ENCODE measurements at regions not wholly inside any gene's neighbourhood (a gene's known extent, or its start where the extent isn't known, plus 50 kb on each side); places are given as distances from the start of the nearest gene placed in this dataset.

DNA sequence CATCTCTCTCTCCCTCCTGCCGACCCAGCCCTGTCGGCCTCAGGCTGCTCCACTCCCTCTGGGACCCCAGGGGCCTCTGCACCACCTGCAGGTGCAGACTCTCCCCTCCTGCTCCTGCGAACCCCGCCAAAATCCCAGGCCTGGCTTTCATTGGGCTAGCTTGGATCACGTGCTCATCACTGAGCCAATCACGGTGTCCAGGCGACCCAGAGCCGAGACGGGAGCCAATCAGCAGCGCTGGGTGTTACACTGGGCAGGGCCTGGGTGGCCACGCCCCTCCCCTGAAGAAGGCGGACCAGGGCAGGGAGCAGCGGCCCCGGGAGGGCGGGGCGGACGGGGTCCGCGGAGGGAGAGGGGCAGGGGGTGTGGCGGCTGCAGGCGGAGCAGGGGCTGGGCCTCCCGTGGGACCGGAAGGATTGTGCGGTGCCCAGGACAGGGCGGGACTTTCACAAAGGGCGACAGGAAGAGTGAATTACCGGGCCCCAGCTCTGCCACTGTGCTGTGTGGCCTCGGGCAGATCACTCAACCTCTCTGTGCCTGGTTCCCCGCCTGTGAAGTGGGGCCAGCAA, 66.6 kb upstream of the FBRSL1 start:
- no peak overlapping the region for H3K4me2 ChIP-seq (ENCODE audit: low read depth, low read length, poor library complexity, severe bottlenecking)
- H3K4me3 ChIP-seq (ENCODE audit: low read length, poor library complexity, severe bottlenecking): no peak overlapping the region
- H3K9ac ChIP-seq (ENCODE audit: low read depth, low read length, poor library complexity, severe bottlenecking): no peak overlapping the region
- H3K36me3 ChIP-seq (ENCODE audit: insufficient read depth, low read length): no peaks in the 10 kb centered on the region
- H3K9me3 ChIP-seq (ENCODE audit: insufficient read depth, low read depth, low read length): no peaks in the 10 kb centered on the region
- H3K27me3 ChIP-seq (ENCODE audit: insufficient read depth, low read length, poor library complexity, severe bottlenecking): no peaks in the 10 kb centered on the region
- TF ChIP-seq EZH2phosphoT487 (IDR thresholded peaks at IDR 0.05; ENCODE audit: borderline replicate concordance): no peak
- TF ChIP-seq, protein P1, sequence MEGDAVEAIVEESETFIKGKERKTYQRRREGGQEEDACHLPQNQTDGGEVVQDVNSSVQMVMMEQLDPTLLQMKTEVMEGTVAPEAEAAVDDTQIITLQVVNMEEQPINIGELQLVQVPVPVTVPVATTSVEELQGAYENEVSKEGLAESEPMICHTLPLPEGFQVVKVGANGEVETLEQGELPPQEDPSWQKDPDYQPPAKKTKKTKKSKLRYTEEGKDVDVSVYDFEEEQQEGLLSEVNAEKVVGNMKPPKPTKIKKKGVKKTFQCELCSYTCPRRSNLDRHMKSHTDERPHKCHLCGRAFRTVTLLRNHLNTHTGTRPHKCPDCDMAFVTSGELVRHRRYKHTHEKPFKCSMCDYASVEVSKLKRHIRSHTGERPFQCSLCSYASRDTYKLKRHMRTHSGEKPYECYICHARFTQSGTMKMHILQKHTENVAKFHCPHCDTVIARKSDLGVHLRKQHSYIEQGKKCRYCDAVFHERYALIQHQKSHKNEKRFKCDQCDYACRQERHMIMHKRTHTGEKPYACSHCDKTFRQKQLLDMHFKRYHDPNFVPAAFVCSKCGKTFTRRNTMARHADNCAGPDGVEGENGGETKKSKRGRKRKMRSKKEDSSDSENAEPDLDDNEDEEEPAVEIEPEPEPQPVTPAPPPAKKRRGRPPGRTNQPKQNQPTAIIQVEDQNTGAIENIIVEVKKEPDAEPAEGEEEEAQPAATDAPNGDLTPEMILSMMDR (conservative IDR thresholded peaks at IDR 0.05; ENCODE audit: low read length): no peak
- H3K9me2 ChIP-seq (replicated peaks; ENCODE audit: low read depth, low read length): no peaks in the 10 kb centered on the region
- peaks cover 2% of the 10 kb centered on the region for H3K4me1 ChIP-seq (ENCODE audit: insufficient read depth, low read length, poor library complexity, severe bottlenecking)
- no peaks in the 10 kb centered on the region for H3K79me2 ChIP-seq (ENCODE audit: insufficient read depth, low read length)
- H4K20me1 ChIP-seq (ENCODE audit: insufficient read depth, low read length, poor library complexity, severe bottlenecking): no peaks in the 10 kb centered on the region
- H3F3A ChIP-seq (ENCODE audit: low read depth): no peaks in the 10 kb centered on the region
- H2AFZ ChIP-seq (ENCODE audit: low read length): no peak overlapping the region

DNA sequence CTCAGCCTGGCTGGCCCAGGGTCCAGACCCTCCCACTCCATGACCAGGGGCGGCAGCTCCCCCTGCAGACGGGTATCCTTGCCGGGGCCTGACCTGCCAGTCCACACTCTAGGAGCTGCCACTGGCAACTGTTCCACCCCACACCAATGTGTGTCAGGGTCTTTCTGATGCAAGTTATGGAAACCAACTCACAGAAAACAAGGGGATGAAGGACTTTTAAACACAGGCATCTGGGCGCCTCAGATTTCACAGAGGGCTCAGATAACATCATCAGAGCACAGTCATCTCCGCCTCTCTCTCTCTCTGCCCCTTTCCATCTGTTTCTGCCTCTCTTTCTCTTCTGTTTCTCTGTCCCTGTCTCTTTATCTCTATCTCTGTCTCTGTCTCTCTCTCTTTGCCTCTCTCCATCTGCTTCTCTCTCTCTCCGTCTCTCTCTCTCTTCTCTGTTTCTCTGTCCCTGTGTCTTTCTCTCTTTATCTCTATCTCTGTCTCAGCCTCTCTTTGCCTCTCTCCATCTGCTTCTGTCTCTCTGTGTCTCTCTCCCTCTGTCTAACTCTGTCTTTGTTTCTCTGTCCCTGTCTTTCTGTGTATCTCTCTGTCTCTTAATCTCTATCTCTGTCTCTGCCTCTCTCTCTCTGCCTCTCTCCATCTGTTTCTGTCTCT, 67.4 kb upstream of the FBRSL1 start:
- Histone ChIP-seq H3F3A (ENCODE audit: low read depth) (no peaks in the 10 kb centered on the region), H2AFZ (ENCODE audit: low read length) (no peak overlapping the region), H3K9me3 (ENCODE audit: insufficient read depth, low read depth, low read length) (no peaks in the 10 kb centered on the region), H3K4me2 (ENCODE audit: low read depth, low read length, poor library complexity, severe bottlenecking) (no peak overlapping the region), H3K4me3 (ENCODE audit: low read length, poor library complexity, severe bottlenecking) (no peak overlapping the region), H3K4me1 (ENCODE audit: insufficient read depth, low read length, poor library complexity, severe bottlenecking) (peaks cover 2% of the 10 kb centered on the region), H3K9ac (ENCODE audit: low read depth, low read length, poor library complexity, severe bottlenecking) (no peak overlapping the region), H3K36me3 (ENCODE audit: insufficient read depth, low read length) (no peaks in the 10 kb centered on the region), H4K20me1 (ENCODE audit: insufficient read depth, low read length, poor library complexity, severe bottlenecking) (no peaks in the 10 kb centered on the region), H3K79me2 (ENCODE audit: insufficient read depth, low read length) (no peaks in the 10 kb centered on the region), H3K9me2 (replicated peaks; ENCODE audit: low read depth, low read length) (no peaks in the 10 kb centered on the region), H3K27me3 (ENCODE audit: insufficient read depth, low read length, poor library complexity, severe bottlenecking) (no peaks in the 10 kb centered on the region)
- TF ChIP-seq, protein P1 (conservative IDR thresholded peaks at IDR 0.05; ENCODE audit: low read length): no peak
- TF ChIP-seq EZH2phosphoT487 (IDR thresholded peaks at IDR 0.05; ENCODE audit: borderline replicate concordance): no peak

DNA sequence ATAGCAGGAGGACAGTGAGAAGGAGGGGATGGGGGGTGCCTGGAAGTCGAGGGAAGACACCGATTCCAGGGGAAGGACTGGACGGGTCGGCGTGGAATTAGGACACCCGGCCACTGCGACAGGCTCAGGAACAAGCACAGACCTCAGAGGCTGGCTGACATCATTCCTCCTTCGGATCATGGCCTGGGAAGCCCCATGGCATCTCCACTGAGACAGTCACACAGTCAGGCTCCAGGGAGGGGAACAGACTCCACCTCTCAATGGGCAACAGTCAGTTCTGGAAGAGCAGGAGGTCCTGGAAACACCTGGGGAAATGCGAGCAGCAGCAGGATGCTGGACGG, 67.9 kb upstream of the FBRSL1 start:
- TF ChIP-seq, protein P1 (conservative IDR thresholded peaks at IDR 0.05; ENCODE audit: low read length): no peak
- no peak for TF ChIP-seq EZH2phosphoT487 (IDR thresholded peaks at IDR 0.05; ENCODE audit: borderline replicate concordance)

More for the DNA sequence above, 67.9 kb upstream of the FBRSL1 start:
- Histone ChIP-seq H3K27me3 (ENCODE audit: insufficient read depth, low read length, poor library complexity, severe bottlenecking) (no peaks in the 10 kb centered on the region), H4K20me1 (ENCODE audit: insufficient read depth, low read length, poor library complexity, severe bottlenecking) (no peaks in the 10 kb centered on the region), H3K4me2 (ENCODE audit: low read depth, low read length, poor library complexity, severe bottlenecking) (no peak overlapping the region), H3K79me2 (ENCODE audit: insufficient read depth, low read length) (no peaks in the 10 kb centered on the region), H3K36me3 (ENCODE audit: insufficient read depth, low read length) (no peaks in the 10 kb centered on the region), H3K4me1 (ENCODE audit: insufficient read depth, low read length, poor library complexity, severe bottlenecking) (peaks cover 2% of the 10 kb centered on the region), H3K9me2 (replicated peaks; ENCODE audit: low read depth, low read length) (no peaks in the 10 kb centered on the region), H3K9ac (ENCODE audit: low read depth, low read length, poor library complexity, severe bottlenecking) (no peak overlapping the region), H3K4me3 (ENCODE audit: low read length, poor library complexity, severe bottlenecking) (no peak overlapping the region), H3F3A (ENCODE audit: low read depth) (no peaks in the 10 kb centered on the region), H3K9me3 (ENCODE audit: insufficient read depth, low read depth, low read length) (no peaks in the 10 kb centered on the region), H2AFZ (ENCODE audit: low read length) (no peak overlapping the region)
